ENCODE measurements at regions not wholly inside any gene's neighbourhood (a gene's known extent, or its start where the extent isn't known, plus 50 kb on each side); places are given as distances from the start of the nearest gene placed in this dataset.

- TF ChIP-seq CTCF (IDR thresholded peaks at IDR 0.05; ENCODE audit: borderline replicate concordance, control extremely low read depth, extremely low read depth, insufficient read depth, missing control alignments), result no peak
- in situ Hi-C loops (cut with MboI; ENCODE audit: low sequenced_read_pairs, unreplicated experiment), result no loop called here
- no peak for DNase-seq (ENCODE audit: low spot score)
These were observed 51.8 kb downstream of the POM121L12 start for GRCh38 chr7:53087274-53087673.

- DNase-seq (ENCODE audit: low spot score), result no peak
- TF ChIP-seq CTCF (IDR thresholded peaks at IDR 0.05; ENCODE audit: borderline replicate concordance, control extremely low read depth, extremely low read depth, insufficient read depth, missing control alignments), result no peak
- in situ Hi-C loops (cut with MboI; ENCODE audit: low sequenced_read_pairs, unreplicated experiment), result no loop called here
These were observed 58.8 kb downstream of the POM121L12 start for GRCh38 chr7:53094191-53094590.

GRCh38 chr7:53094827-53095226 is 59.4 kb downstream of the POM121L12 start:
- in situ Hi-C loops (cut with MboI; ENCODE audit: low sequenced_read_pairs, unreplicated experiment), result no loop called here
- DNase-seq (ENCODE audit: low spot score), result no peak
- TF ChIP-seq CTCF (IDR thresholded peaks at IDR 0.05; ENCODE audit: borderline replicate concordance, control extremely low read depth, extremely low read depth, insufficient read depth, missing control alignments), result no peak

GRCh38 chr7:53095731-53096501 is 60.5 kb downstream of the POM121L12 start:
- in situ Hi-C loops (cut with MboI; ENCODE audit: low sequenced_read_pairs, unreplicated experiment), result no loop called here
- no peak for TF ChIP-seq CTCF (IDR thresholded peaks at IDR 0.05; ENCODE audit: borderline replicate concordance, control extremely low read depth, extremely low read depth, insufficient read depth, missing control alignments)
- DNase-seq (ENCODE audit: low spot score), result no peak

GRCh38 chr7:53100091-53100490 is 64.7 kb downstream of the POM121L12 start:
- DNase-seq (ENCODE audit: low spot score), result no peak
- in situ Hi-C loops (cut with MboI; ENCODE audit: low sequenced_read_pairs, unreplicated experiment), result no loop called here
- no peak for TF ChIP-seq CTCF (IDR thresholded peaks at IDR 0.05; ENCODE audit: borderline replicate concordance, control extremely low read depth, extremely low read depth, insufficient read depth, missing control alignments)

GRCh38 chr7:53101026-53101425 is 65.6 kb downstream of the POM121L12 start:
- TF ChIP-seq CTCF (IDR thresholded peaks at IDR 0.05; ENCODE audit: borderline replicate concordance, control extremely low read depth, extremely low read depth, insufficient read depth, missing control alignments), result no peak
- no peak for DNase-seq (ENCODE audit: low spot score)
- in situ Hi-C loops (cut with MboI; ENCODE audit: low sequenced_read_pairs, unreplicated experiment), result no loop called here

Data from GM13976 (cell line).